HepG2 (cell line): ENCODE measurements at regions not wholly inside any gene's neighbourhood (a gene's known extent, or its start where the extent isn't known, plus 50 kb on each side); places are given as distances from the start of the nearest gene placed in this dataset.

Experiments used
- CBFB ChIP-seq: sonication (generic); formaldehyde crosslinking; IDR thresholded peaks from 2 replicates; pipeline ENCODE4 v1.4.0; 2020; ENCODE audit warnings: missing genetic modification reagents
- DPF2 ChIP-seq: sonication (generic); formaldehyde crosslinking; IDR thresholded peaks from 2 replicates; pipeline ENCODE4 v1.4.0; 2020; ENCODE audit warnings: mild to moderate bottlenecking, low read depth, missing genetic modification reagents, borderline replicate concordance
- NFATC3 ChIP-seq: sonication (generic); formaldehyde crosslinking; IDR thresholded peaks from 2 replicates; pipeline ENCODE4 v1.5.1; 2020; ENCODE audit warnings: mild to moderate bottlenecking, missing genetic modification reagents
- ZNF260 ChIP-seq: sonication (generic); formaldehyde crosslinking; IDR thresholded peaks from 2 replicates; pipeline ENCODE4 v1.4.0; 2020; ENCODE audit warnings: missing genetic modification reagents, low read depth, mild to moderate bottlenecking, borderline replicate concordance
- ZNF282 ChIP-seq: fragments of 450-650 bp; IDR thresholded peaks from 2 replicates; pipeline ENCODE4 v1.6.1; 2018; ENCODE audit not compliant: partially characterized antibody
- ZNF468 ChIP-seq: sonication (generic); formaldehyde crosslinking; IDR thresholded peaks from 2 replicates; pipeline ENCODE4 v1.8.0; 2022; ENCODE audit warnings: mild to moderate bottlenecking, moderate library complexity, missing genetic modification reagents
- ZNF496 ChIP-seq: sonication (generic); formaldehyde crosslinking; IDR thresholded peaks from 2 replicates; pipeline ENCODE4 v1.8.1; 2023; ENCODE audit warnings: mild to moderate bottlenecking, moderate library complexity, missing genetic modification reagents; ENCODE audit not compliant: insufficient replicate concordance
- ZNF75D ChIP-seq: sonication (generic); formaldehyde crosslinking; IDR thresholded peaks from 2 replicates; pipeline ENCODE4 v1.8.1; 2023; ENCODE audit warnings: missing genetic modification reagents, mild to moderate bottlenecking, borderline replicate concordance
- ZNF850 ChIP-seq: sonication (generic); formaldehyde crosslinking; conservative IDR thresholded peaks from 2 replicates; pipeline ENCODE4 v1.9.0; 2021; ENCODE audit warnings: mild to moderate bottlenecking, missing genetic modification reagents
- TF ChIP-seq, protein P1 (sequence below): IDR thresholded peaks from 2 replicates; pipeline ENCODE4 v1.6.1; 2016; ENCODE audit warnings: control low read depth
- TF ChIP-seq, protein P2 (sequence below): IDR thresholded peaks from 2 replicates; pipeline ENCODE4 v1.6.1; 2016
- TF ChIP-seq, protein P3 (sequence below): conservative IDR thresholded peaks from 2 replicates; pipeline ENCODE4 v1.6.1; 2018; ENCODE audit warnings: missing genetic modification reagents
- TF ChIP-seq, protein P4 (sequence below): sonication (generic); formaldehyde crosslinking; IDR thresholded peaks from 2 replicates; pipeline ENCODE4 v1.5.0; 2020; ENCODE audit warnings: missing genetic modification reagents
- TF ChIP-seq, protein P5 (sequence below): sonication (generic); formaldehyde crosslinking; IDR thresholded peaks from 2 replicates; pipeline ENCODE4 v1.5.1; 2020; ENCODE audit warnings: mild to moderate bottlenecking, moderate library complexity, missing genetic modification reagents
- TF ChIP-seq, protein P6 (sequence below): sonication (generic); formaldehyde crosslinking; IDR thresholded peaks from 2 replicates; pipeline ENCODE4 v1.9.0; 2022; ENCODE audit warnings: missing genetic modification reagents, mild to moderate bottlenecking, borderline replicate concordance
- TF ChIP-seq, protein P7 (sequence below): sonication (generic); formaldehyde crosslinking; conservative IDR thresholded peaks from 2 replicates; pipeline ENCODE4 v1.4.0; 2020; ENCODE audit warnings: missing genetic modification reagents

DNA sequence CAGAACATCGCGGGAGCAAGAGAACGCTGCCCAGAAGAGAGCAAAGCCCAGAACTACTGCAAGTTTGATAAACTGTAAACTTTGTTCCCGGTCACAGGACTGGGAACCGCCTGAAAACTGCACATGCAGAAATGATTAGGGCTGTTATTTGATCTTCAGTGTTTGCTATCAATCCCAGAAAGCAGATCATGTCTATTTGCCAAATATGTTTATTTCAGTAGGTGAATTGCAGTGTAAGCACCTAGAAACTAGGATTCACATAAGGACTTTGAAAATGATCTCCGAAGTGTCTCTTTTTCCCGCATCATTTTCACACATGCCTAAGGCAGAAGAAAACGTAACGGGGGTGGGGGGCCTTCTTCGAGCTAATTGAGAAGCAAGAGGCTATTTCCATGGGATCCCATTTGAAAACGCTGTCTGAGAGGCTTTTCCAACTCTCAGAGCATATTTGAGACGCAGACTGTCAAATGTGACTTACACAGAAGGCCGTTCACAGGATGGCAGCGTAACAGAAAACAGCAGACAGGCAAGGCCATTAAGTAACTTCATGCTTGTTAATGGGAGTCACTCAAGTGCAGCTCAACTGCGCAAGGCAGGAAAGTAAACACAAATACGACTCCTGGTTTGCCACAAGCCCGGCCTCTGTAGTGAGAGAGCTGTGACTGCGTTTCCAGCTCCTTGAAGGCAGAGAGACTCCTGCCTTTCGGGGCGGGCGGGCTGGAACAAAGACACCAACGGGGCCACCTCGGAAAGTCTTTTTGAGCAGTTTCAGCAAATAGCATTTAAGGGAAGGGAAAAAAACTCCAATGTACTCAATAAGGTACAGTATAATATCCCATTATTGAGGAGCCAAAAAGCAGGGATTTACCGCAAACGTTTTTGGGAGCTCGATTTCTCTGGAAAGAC lies 144.7 kb upstream of the ZNF217 start (continued):
- TF ChIP-seq, protein P1, sequence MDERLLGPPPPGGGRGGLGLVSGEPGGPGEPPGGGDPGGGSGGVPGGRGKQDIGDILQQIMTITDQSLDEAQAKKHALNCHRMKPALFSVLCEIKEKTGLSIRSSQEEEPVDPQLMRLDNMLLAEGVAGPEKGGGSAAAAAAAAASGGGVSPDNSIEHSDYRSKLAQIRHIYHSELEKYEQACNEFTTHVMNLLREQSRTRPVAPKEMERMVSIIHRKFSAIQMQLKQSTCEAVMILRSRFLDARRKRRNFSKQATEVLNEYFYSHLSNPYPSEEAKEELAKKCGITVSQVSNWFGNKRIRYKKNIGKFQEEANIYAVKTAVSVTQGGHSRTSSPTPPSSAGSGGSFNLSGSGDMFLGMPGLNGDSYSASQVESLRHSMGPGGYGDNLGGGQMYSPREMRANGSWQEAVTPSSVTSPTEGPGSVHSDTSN (CRISPR knock-in tag): peak; percentile 37; the same call in 1 of the 2 replicates
- TF ChIP-seq, protein P2, sequence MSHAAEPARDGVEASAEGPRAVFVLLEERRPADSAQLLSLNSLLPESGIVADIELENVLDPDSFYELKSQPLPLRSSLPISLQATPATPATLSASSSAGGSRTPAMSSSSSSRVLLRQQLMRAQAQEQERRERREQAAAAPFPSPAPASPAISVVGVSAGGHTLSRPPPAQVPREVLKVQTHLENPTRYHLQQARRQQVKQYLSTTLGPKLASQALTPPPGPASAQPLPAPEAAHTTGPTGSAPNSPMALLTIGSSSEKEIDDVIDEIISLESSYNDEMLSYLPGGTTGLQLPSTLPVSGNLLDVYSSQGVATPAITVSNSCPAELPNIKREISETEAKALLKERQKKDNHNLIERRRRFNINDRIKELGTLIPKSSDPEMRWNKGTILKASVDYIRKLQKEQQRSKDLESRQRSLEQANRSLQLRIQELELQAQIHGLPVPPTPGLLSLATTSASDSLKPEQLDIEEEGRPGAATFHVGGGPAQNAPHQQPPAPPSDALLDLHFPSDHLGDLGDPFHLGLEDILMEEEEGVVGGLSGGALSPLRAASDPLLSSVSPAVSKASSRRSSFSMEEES (CRISPR knock-in tag): peak; percentile 47; the same call in 1 of the 2 replicates
- TF ChIP-seq, protein P3, sequence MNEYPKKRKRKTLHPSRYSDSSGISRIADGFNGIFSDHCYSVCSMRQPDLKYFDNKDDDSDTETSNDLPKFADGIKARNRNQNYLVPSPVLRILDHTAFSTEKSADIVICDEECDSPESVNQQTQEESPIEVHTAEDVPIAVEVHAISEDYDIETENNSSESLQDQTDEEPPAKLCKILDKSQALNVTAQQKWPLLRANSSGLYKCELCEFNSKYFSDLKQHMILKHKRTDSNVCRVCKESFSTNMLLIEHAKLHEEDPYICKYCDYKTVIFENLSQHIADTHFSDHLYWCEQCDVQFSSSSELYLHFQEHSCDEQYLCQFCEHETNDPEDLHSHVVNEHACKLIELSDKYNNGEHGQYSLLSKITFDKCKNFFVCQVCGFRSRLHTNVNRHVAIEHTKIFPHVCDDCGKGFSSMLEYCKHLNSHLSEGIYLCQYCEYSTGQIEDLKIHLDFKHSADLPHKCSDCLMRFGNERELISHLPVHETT (CRISPR knock-in tag): peak; percentile 73; the same call in 1 of the 2 replicates
- TF ChIP-seq ZNF496 (CRISPR knock-in tag) (no peak), ZNF282 (no peak), ZNF260 (CRISPR knock-in tag) (no peak), ZNF75D (no peak), ZNF850 (CRISPR knock-in tag) (peak; percentile 34; the same call in 1 of the 2 replicates), ZNF468 (no peak), NFATC3 (CRISPR knock-in tag) (0 out of 2 replicates have a peak, but pooled peaks have one; percentile 35), CBFB (CRISPR knock-in tag) (peak; percentile 69; the same call in 1 of the 2 replicates), DPF2 (CRISPR knock-in tag) (peak; percentile 6)
- TF ChIP-seq, protein P4, sequence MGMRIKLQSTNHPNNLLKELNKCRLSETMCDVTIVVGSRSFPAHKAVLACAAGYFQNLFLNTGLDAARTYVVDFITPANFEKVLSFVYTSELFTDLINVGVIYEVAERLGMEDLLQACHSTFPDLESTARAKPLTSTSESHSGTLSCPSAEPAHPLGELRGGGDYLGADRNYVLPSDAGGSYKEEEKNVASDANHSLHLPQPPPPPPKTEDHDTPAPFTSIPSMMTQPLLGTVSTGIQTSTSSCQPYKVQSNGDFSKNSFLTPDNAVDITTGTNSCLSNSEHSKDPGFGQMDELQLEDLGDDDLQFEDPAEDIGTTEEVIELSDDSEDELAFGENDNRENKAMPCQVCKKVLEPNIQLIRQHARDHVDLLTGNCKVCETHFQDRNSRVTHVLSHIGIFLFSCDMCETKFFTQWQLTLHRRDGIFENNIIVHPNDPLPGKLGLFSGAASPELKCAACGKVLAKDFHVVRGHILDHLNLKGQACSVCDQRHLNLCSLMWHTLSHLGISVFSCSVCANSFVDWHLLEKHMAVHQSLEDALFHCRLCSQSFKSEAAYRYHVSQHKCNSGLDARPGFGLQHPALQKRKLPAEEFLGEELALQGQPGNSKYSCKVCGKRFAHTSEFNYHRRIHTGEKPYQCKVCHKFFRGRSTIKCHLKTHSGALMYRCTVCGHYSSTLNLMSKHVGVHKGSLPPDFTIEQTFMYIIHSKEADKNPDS (CRISPR knock-in tag): peak; percentile 92
- TF ChIP-seq, protein P5, sequence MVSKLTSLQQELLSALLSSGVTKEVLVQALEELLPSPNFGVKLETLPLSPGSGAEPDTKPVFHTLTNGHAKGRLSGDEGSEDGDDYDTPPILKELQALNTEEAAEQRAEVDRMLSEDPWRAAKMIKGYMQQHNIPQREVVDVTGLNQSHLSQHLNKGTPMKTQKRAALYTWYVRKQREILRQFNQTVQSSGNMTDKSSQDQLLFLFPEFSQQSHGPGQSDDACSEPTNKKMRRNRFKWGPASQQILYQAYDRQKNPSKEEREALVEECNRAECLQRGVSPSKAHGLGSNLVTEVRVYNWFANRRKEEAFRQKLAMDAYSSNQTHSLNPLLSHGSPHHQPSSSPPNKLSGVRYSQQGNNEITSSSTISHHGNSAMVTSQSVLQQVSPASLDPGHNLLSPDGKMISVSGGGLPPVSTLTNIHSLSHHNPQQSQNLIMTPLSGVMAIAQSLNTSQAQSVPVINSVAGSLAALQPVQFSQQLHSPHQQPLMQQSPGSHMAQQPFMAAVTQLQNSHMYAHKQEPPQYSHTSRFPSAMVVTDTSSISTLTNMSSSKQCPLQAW: peak; percentile 86
- TF ChIP-seq, protein P6, sequence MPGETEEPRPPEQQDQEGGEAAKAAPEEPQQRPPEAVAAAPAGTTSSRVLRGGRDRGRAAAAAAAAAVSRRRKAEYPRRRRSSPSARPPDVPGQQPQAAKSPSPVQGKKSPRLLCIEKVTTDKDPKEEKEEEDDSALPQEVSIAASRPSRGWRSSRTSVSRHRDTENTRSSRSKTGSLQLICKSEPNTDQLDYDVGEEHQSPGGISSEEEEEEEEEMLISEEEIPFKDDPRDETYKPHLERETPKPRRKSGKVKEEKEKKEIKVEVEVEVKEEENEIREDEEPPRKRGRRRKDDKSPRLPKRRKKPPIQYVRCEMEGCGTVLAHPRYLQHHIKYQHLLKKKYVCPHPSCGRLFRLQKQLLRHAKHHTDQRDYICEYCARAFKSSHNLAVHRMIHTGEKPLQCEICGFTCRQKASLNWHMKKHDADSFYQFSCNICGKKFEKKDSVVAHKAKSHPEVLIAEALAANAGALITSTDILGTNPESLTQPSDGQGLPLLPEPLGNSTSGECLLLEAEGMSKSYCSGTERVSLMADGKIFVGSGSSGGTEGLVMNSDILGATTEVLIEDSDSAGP: peak; percentile 51
- TF ChIP-seq, protein P7, sequence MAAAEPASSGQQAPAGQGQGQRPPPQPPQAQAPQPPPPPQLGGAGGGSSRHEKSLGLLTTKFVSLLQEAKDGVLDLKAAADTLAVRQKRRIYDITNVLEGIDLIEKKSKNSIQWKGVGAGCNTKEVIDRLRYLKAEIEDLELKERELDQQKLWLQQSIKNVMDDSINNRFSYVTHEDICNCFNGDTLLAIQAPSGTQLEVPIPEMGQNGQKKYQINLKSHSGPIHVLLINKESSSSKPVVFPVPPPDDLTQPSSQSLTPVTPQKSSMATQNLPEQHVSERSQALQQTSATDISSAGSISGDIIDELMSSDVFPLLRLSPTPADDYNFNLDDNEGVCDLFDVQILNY (CRISPR knock-in tag): no peak
